ENCODE measurements at regions not wholly inside any gene's neighbourhood (a gene's known extent, or its start where the extent isn't known, plus 50 kb on each side); places are given as distances from the start of the nearest gene placed in this dataset.

DNA sequence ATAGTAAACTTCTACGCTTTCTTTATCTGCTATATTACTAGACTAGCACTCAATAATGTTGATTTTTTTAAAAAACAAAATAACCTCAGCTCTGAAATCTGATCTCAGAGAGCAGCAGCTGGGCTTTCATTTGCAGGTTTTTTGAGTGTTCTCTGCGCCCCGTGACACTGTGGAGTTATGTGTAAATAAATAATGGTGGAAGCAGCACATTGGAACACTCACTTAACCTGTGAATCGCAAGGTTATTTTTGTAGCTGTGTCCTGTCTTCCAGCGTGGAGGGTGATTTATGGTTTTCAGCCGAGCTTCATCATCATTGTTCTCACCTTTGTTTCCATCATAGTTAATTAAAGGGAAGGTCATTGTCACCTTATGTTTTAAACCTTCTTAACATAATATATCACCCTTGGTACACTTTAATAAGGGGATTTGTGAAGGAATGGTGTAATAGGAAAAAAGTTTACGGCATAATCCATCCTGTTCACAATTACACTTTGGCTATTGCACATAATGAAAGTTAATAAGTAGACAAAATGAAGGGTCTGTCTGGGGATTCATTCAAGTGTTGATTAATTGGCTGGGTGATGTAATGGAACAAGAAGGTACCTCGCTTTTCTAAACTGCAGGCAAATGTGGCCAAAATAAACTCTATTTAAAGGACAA, 493.3 kb upstream of the ADAMTS16 start:
- H3K27ac Mint-ChIP-seq (ENCODE audit: unreplicated experiment), result no peak overlapping the region
- intact Hi-C loops (cut with micrococcal nuclease; ENCODE audit: unreplicated experiment), result no loop called here
- H3K9me3 ChIP-seq, result no peaks in the 10 kb centered on the region
- ChIA-PET CTCF (no interaction called here), POLR2A (no interaction called here)
- no peaks in the 10 kb centered on the region for H3K36me3 ChIP-seq (ENCODE audit: control insufficient read depth, insufficient read depth, low read length)
- BruUV-seq (replicated peaks), result no TSS peak
- no peaks in the 10 kb centered on the region for H3K27me3 ChIP-seq (replicated peaks; ENCODE audit: control insufficient read depth, insufficient read depth, low read length)
- no peaks in the 10 kb centered on the region for H3K9me3 Mint-ChIP-seq (ENCODE audit: unreplicated experiment)
- no peak overlapping the region for H3K4me3 Mint-ChIP-seq (ENCODE audit: unreplicated experiment)
- H3K36me3 Mint-ChIP-seq (ENCODE audit: insufficient read depth, unreplicated experiment), result no peaks in the 10 kb centered on the region
- no peaks in the 10 kb centered on the region for H3K4me1 ChIP-seq
- TF ChIP-seq, protein P1, sequence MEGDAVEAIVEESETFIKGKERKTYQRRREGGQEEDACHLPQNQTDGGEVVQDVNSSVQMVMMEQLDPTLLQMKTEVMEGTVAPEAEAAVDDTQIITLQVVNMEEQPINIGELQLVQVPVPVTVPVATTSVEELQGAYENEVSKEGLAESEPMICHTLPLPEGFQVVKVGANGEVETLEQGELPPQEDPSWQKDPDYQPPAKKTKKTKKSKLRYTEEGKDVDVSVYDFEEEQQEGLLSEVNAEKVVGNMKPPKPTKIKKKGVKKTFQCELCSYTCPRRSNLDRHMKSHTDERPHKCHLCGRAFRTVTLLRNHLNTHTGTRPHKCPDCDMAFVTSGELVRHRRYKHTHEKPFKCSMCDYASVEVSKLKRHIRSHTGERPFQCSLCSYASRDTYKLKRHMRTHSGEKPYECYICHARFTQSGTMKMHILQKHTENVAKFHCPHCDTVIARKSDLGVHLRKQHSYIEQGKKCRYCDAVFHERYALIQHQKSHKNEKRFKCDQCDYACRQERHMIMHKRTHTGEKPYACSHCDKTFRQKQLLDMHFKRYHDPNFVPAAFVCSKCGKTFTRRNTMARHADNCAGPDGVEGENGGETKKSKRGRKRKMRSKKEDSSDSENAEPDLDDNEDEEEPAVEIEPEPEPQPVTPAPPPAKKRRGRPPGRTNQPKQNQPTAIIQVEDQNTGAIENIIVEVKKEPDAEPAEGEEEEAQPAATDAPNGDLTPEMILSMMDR (IDR thresholded peaks at IDR 0.05; ENCODE audit: insufficient read depth in 1 of 2, low read depth in 1 of 2, low read length in 1 of 2, severe bottlenecking in 1 of 2, unreplicated experiment in 1 of 2), result no peak
- peaks cover 6% of the 10 kb centered on the region for H3K27me3 Mint-ChIP-seq (ENCODE audit: insufficient read depth, unreplicated experiment)
- no peaks in the 10 kb centered on the region for H3K4me1 Mint-ChIP-seq (ENCODE audit: low read depth, unreplicated experiment)
- H3K4me3 ChIP-seq (ENCODE audit: low read depth, low read length), result no peak overlapping the region
- DNase-seq, result no peak

DNA sequence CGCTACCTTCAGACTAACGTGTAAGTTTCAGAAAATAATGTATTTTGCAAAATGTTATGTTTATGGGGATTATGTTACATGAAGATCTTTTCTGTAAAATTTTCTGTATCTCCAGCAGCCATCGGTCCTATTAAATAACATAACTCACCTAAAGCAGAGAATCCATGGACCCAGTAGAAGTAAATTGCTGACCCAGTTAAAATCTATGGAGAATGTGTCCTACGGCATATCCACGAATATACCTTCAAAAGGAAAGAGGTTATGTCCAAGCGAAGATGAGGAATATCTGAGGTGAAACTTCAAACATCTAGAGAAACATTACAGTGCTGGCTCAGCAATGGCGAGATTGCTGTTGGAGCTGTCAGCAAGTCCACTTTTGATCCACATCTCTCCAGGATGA, 492.2 kb upstream of the ADAMTS16 start:
- no peaks in the 10 kb centered on the region for H3K4me1 ChIP-seq
- H3K9me3 Mint-ChIP-seq (ENCODE audit: unreplicated experiment), result no peaks in the 10 kb centered on the region
- TF ChIP-seq, protein P1 (IDR thresholded peaks at IDR 0.05; ENCODE audit: insufficient read depth in 1 of 2, low read depth in 1 of 2, low read length in 1 of 2, severe bottlenecking in 1 of 2, unreplicated experiment in 1 of 2), result no peak
- intact Hi-C loops (cut with micrococcal nuclease; ENCODE audit: unreplicated experiment), result no loop called here
- no peak overlapping the region for H3K4me3 ChIP-seq (ENCODE audit: low read depth, low read length)
- DNase-seq, result no peak
- no peak overlapping the region for H3K4me3 Mint-ChIP-seq (ENCODE audit: unreplicated experiment)
- no TSS peak for BruUV-seq (replicated peaks)
- H3K27me3 Mint-ChIP-seq (ENCODE audit: insufficient read depth, unreplicated experiment), result peaks cover 6% of the 10 kb centered on the region
- no peaks in the 10 kb centered on the region for H3K27me3 ChIP-seq (replicated peaks; ENCODE audit: control insufficient read depth, insufficient read depth, low read length)
- POLR2A ChIA-PET, result no interaction called here
- H3K4me1 Mint-ChIP-seq (ENCODE audit: low read depth, unreplicated experiment), result no peaks in the 10 kb centered on the region
- no peaks in the 10 kb centered on the region for H3K36me3 ChIP-seq (ENCODE audit: control insufficient read depth, insufficient read depth, low read length)
- no peaks in the 10 kb centered on the region for H3K9me3 ChIP-seq
- CTCF ChIA-PET, result no interaction called here
- H3K27ac Mint-ChIP-seq (ENCODE audit: unreplicated experiment), result no peak overlapping the region
- H3K36me3 Mint-ChIP-seq (ENCODE audit: insufficient read depth, unreplicated experiment), result no peaks in the 10 kb centered on the region

DNA sequence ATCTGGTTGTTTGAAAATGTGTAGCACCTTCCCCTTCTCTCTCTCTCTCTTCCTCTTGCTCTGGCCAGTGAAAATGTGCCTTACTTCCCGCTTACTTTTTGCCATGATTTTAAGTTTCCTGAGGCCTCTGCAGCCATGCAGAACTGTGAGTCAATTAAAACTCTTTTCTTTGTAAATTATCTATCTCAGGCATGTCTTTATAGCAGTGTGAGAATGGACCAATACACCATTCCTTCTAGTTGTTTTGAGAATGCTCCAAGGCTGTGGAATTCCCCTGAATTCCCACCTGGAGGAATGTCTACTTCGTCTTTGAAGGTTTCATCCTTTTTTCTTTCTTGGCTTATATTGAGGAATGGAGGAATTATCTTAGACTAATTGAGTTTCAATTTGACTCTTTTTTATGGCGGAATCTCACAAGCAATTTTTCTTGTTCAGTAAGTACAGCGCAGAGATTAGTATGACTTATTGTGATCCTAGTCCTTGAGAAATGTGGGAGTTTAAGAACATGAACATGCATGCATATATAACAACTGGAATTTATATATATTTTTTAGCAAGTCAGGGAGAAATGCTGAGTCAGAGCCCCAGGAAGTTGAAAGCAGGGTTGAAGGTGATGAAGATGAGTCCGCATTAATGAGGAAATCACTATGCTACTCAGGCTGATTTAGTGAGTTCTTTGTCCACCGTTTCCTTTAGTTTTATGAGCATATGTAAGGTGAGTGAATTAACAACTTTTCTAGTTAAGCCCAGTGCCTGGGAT, 488.1 kb upstream of the ADAMTS16 start:
- no peaks in the 10 kb centered on the region for H3K4me1 Mint-ChIP-seq (ENCODE audit: low read depth, unreplicated experiment)
- no peaks in the 10 kb centered on the region for H3K4me1 ChIP-seq
- TF ChIP-seq, protein P1 (IDR thresholded peaks at IDR 0.05; ENCODE audit: insufficient read depth in 1 of 2, low read depth in 1 of 2, low read length in 1 of 2, severe bottlenecking in 1 of 2, unreplicated experiment in 1 of 2), result no peak
- H3K27me3 Mint-ChIP-seq (ENCODE audit: insufficient read depth, unreplicated experiment), result peaks cover 8% of the 10 kb centered on the region
- no peaks in the 10 kb centered on the region for H3K27me3 ChIP-seq (replicated peaks; ENCODE audit: control insufficient read depth, insufficient read depth, low read length)
- no peaks in the 10 kb centered on the region for H3K36me3 ChIP-seq (ENCODE audit: control insufficient read depth, insufficient read depth, low read length)
- no peak for DNase-seq
- no peaks in the 10 kb centered on the region for H3K36me3 Mint-ChIP-seq (ENCODE audit: insufficient read depth, unreplicated experiment)
- ChIA-PET POLR2A (no interaction called here), CTCF (no interaction called here)
- no peaks in the 10 kb centered on the region for H3K9me3 ChIP-seq
- no peaks in the 10 kb centered on the region for H3K9me3 Mint-ChIP-seq (ENCODE audit: unreplicated experiment)
- intact Hi-C loops (cut with micrococcal nuclease; ENCODE audit: unreplicated experiment), result no loop called here
- H3K27ac Mint-ChIP-seq (ENCODE audit: unreplicated experiment), result no peak overlapping the region
- no peak overlapping the region for H3K4me3 ChIP-seq (ENCODE audit: low read depth, low read length)
- no TSS peak for BruUV-seq (replicated peaks)
- H3K4me3 Mint-ChIP-seq (ENCODE audit: unreplicated experiment), result no peak overlapping the region

All from Caco-2 (cell line).